Stimulated activated effector memory CD8-positive, alpha-beta T cell treated with anti-CD3 and anti-CD28 coated beads, Interleukin-12 subunit alpha, Interleukin-12 subunit beta, amount 100 ng/mL, for 72 hours (primary cell): ENCODE measurements at regions not wholly inside any gene's neighbourhood (a gene's known extent, or its start where the extent isn't known, plus 50 kb on each side); places are given as distances from the start of the nearest gene placed in this dataset.
"Not testable (repeated sequence)": the region's sequence is repeated elsewhere in the genome, so short reads cannot be mapped to it uniquely, and the experiment has no call there.

ENCODE experiments used
- ATAC-seq: fragments of 150-1000 bp; cut with Tn5 transposase; 2 replicates; pipeline ENCODE4 v1.10.0; 2021
- DNase-seq, 2 donors: peaks; one replicate each; pipeline ENCODE4 v3.0.0; 2021 to 2022; ENCODE audit warnings: low spot score in 2 of 2
- H3K27ac Mint-ChIP-seq: one replicate; pipeline ENCODE4 v1.8.0; 2022; ENCODE audit warnings: mild to moderate bottlenecking, mixed read lengths
- H3K36me3 Mint-ChIP-seq: one replicate; pipeline ENCODE4 v1.8.0; 2022; ENCODE audit warnings: mild to moderate bottlenecking, mixed read lengths
- H3K4me1 Mint-ChIP-seq: one replicate; pipeline ENCODE4 v1.8.0; 2022; ENCODE audit warnings: mixed read lengths
- H3K4me3 Mint-ChIP-seq: one replicate; pipeline ENCODE4 v1.8.0; 2022; ENCODE audit warnings: mild to moderate bottlenecking, mixed read lengths
- H3K9me3 Mint-ChIP-seq: one replicate; pipeline ENCODE4 v1.8.0; 2022; ENCODE audit warnings: mixed read lengths

- H3K4me1 Mint-ChIP-seq, result no peaks in the 10 kb centered on the region
- no peaks in the 10 kb centered on the region for H3K9me3 Mint-ChIP-seq
- no peaks in the 10 kb centered on the region for H3K36me3 Mint-ChIP-seq
- no peak for DNase-seq
- no peak overlapping the region for H3K27ac Mint-ChIP-seq
- ATAC-seq, result no peak
- H3K4me3 Mint-ChIP-seq, result no peak overlapping the region
Observed at GRCh38 chr1:221877311-221877710, 135.4 kb upstream of the DUSP10 start.

- no peaks in the 10 kb centered on the region for H3K36me3 Mint-ChIP-seq
- no peak for DNase-seq
- H3K9me3 Mint-ChIP-seq, result no peaks in the 10 kb centered on the region
Observed at GRCh38 chr1:221875004-221875330, 133.1 kb upstream of the DUSP10 start.

GRCh38 chr1:221874285-221875003, 132.6 kb upstream of the DUSP10 start:
- no peak for DNase-seq

More at GRCh38 chr1:221875004-221875330, 133.1 kb upstream of the DUSP10 start:
- H3K4me1 Mint-ChIP-seq, result no peaks in the 10 kb centered on the region
- no peak for ATAC-seq
- H3K27ac Mint-ChIP-seq, result no peak overlapping the region
- no peak overlapping the region for H3K4me3 Mint-ChIP-seq

GRCh38 chr1:221873673-221874072, 131.8 kb upstream of the DUSP10 start:
- Mint-ChIP-seq H3K4me1 (no peaks in the 10 kb centered on the region), H3K9me3 (no peaks in the 10 kb centered on the region), H3K36me3 (no peaks in the 10 kb centered on the region), H3K27ac (no peak overlapping the region), H3K4me3 (no peak overlapping the region)
- DNase-seq (no peak), ATAC-seq (no peak)

More at GRCh38 chr1:221874285-221875003, 132.6 kb upstream of the DUSP10 start:
- H3K4me3 Mint-ChIP-seq, result no peak overlapping the region
- no peak overlapping the region for H3K27ac Mint-ChIP-seq
- no peaks in the 10 kb centered on the region for H3K4me1 Mint-ChIP-seq
- H3K36me3 Mint-ChIP-seq, result no peaks in the 10 kb centered on the region
- ATAC-seq, result no peak
- no peaks in the 10 kb centered on the region for H3K9me3 Mint-ChIP-seq

- Mint-ChIP-seq H3K4me1 (no peaks in the 10 kb centered on the region), H3K27ac (no peak overlapping the region), H3K36me3 (no peaks in the 10 kb centered on the region), H3K9me3 (no peaks in the 10 kb centered on the region), H3K4me3 (no peak overlapping the region)
- DNase-seq (no peak), ATAC-seq (no peak)
Observed at GRCh38 chr1:221871056-221871455, 129.2 kb upstream of the DUSP10 start.

GRCh38 chr1:221869779-221870178, 127.9 kb upstream of the DUSP10 start:
- DNase-seq (no peak), ATAC-seq (no peak)
- no peaks in the 10 kb centered on the region for H3K9me3 Mint-ChIP-seq
- H3K27ac Mint-ChIP-seq, result no peak overlapping the region
- H3K36me3 Mint-ChIP-seq, result no peaks in the 10 kb centered on the region
- H3K4me3 Mint-ChIP-seq, result no peak overlapping the region
- no peaks in the 10 kb centered on the region for H3K4me1 Mint-ChIP-seq

- no peaks in the 10 kb centered on the region for H3K4me1 Mint-ChIP-seq
- H3K36me3 Mint-ChIP-seq, result no peaks in the 10 kb centered on the region
- DNase-seq, result no peak
- H3K9me3 Mint-ChIP-seq, result no peaks in the 10 kb centered on the region
- H3K27ac Mint-ChIP-seq, result no peak overlapping the region
- no peak overlapping the region for H3K4me3 Mint-ChIP-seq
- ATAC-seq, result no peak
Observed at GRCh38 chr1:221868593-221869303, 126.9 kb upstream of the DUSP10 start.

- ATAC-seq, result no peak
- Mint-ChIP-seq H3K36me3 (no peaks in the 10 kb centered on the region), H3K27ac (no peak overlapping the region), H3K4me1 (no peaks in the 10 kb centered on the region), H3K4me3 (no peak overlapping the region), H3K9me3 (no peaks in the 10 kb centered on the region)
- no peak for DNase-seq
Observed at GRCh38 chr1:221867003-221867402, 125.1 kb upstream of the DUSP10 start.

GRCh38 chr1:221865808-221866207, 123.9 kb upstream of the DUSP10 start:
- H3K4me3 Mint-ChIP-seq, result no peak overlapping the region
- DNase-seq (no peak), ATAC-seq (no peak)
- H3K4me1 Mint-ChIP-seq, result no peaks in the 10 kb centered on the region
- H3K27ac Mint-ChIP-seq, result no peak overlapping the region
- H3K36me3 Mint-ChIP-seq, result no peaks in the 10 kb centered on the region
- no peaks in the 10 kb centered on the region for H3K9me3 Mint-ChIP-seq

- H3K36me3 Mint-ChIP-seq, result no peaks in the 10 kb centered on the region
- H3K4me3 Mint-ChIP-seq, result no peak overlapping the region
- H3K9me3 Mint-ChIP-seq, result no peaks in the 10 kb centered on the region
- ATAC-seq, result no peak
- H3K4me1 Mint-ChIP-seq, result no peaks in the 10 kb centered on the region
- DNase-seq, result no peak
- H3K27ac Mint-ChIP-seq, result no peak overlapping the region
Observed at GRCh38 chr1:221863635-221864034, 121.7 kb upstream of the DUSP10 start.

- no peaks in the 10 kb centered on the region for H3K36me3 Mint-ChIP-seq
- DNase-seq (no peak), ATAC-seq (no peak)
- H3K4me3 Mint-ChIP-seq, result no peak overlapping the region
- H3K9me3 Mint-ChIP-seq, result no peaks in the 10 kb centered on the region
- H3K4me1 Mint-ChIP-seq, result no peaks in the 10 kb centered on the region
- H3K27ac Mint-ChIP-seq, result no peak overlapping the region
Observed at GRCh38 chr1:221862971-221863370, 121.1 kb upstream of the DUSP10 start.

- no peak overlapping the region for H3K27ac Mint-ChIP-seq
- H3K4me3 Mint-ChIP-seq, result no peak overlapping the region
- H3K9me3 Mint-ChIP-seq, result no peaks in the 10 kb centered on the region
- no peaks in the 10 kb centered on the region for H3K36me3 Mint-ChIP-seq
- ATAC-seq (peak; percentile 49), DNase-seq (no peak)
- no peaks in the 10 kb centered on the region for H3K4me1 Mint-ChIP-seq
Observed at GRCh38 chr1:221858818-221859611, 117.1 kb upstream of the DUSP10 start.

- not testable (repeated sequence) for H3K36me3 Mint-ChIP-seq, DNase-seq, ATAC-seq, H3K4me1 Mint-ChIP-seq, H3K9me3 Mint-ChIP-seq, H3K27ac Mint-ChIP-seq, H3K4me3 Mint-ChIP-seq
Observed at GRCh38 chr1:221857094-221857444, 115.2 kb upstream of the DUSP10 start.

- Mint-ChIP-seq H3K36me3 (no peaks in the 10 kb centered on the region), H3K9me3 (no peaks in the 10 kb centered on the region), H3K4me1 (no peaks in the 10 kb centered on the region), H3K27ac (no peak overlapping the region), H3K4me3 (no peak overlapping the region)
- DNase-seq (no peak), ATAC-seq (peak; percentile 92)
Observed at GRCh38 chr1:221856228-221857093, 114.6 kb upstream of the DUSP10 start.

GRCh38 chr1:221855156-221855555, 113.3 kb upstream of the DUSP10 start:
- Mint-ChIP-seq H3K4me1 (no peaks in the 10 kb centered on the region), H3K36me3 (no peaks in the 10 kb centered on the region), H3K4me3 (no peak overlapping the region), H3K27ac (no peak overlapping the region), H3K9me3 (no peaks in the 10 kb centered on the region)
- DNase-seq, result no peak
- no peak for ATAC-seq
